ENCODE measurements at regions not wholly inside any gene's neighbourhood (a gene's known extent, or its start where the extent isn't known, plus 50 kb on each side); places are given as distances from the start of the nearest gene placed in this dataset.

DNA sequence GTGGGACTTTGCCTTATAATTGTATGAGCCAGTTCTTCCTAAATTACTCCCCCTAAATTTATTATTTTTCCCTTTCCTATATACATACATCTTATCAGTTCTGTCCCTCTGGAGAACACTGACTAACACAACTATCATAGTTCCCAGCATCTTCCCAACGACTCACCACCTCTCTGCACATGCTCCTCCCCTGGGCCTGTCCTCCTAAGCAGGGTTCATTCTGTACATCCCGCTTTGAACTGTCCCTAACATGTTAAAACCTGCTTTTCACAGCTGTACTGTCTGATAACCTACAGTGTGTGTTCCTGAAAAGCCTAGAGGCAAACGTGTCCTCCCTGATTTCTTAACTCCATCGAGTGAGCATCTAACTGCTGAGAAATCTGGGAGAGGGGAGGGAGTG, 141.7 kb downstream of the EFNB2 start:
- Histone ChIP-seq H3K4me2 (ENCODE audit: low read length) (no peak overlapping the region), H3K9me3 (ENCODE audit: control insufficient read depth, insufficient read depth, low read length) (no peaks in the 10 kb centered on the region), H3K27me3 (ENCODE audit: control insufficient read depth, low read length) (peaks cover 1% of the 10 kb centered on the region; the same call in 1 of the 2 replicates), H3K4me3 (ENCODE audit: low read length) (no peak overlapping the region), H3F3A (ENCODE audit: control insufficient read depth, insufficient read depth) (no peaks in the 10 kb centered on the region), H3K4me1 (ENCODE audit: control insufficient read depth, low read length) (no peaks in the 10 kb centered on the region), H3K9me2 (replicated peaks; ENCODE audit: control insufficient read depth, low read length) (no peaks in the 10 kb centered on the region), H3K27ac (ENCODE audit: low read depth, low read length) (no peak overlapping the region), H4K20me1 (ENCODE audit: control insufficient read depth, insufficient read depth, low read depth, low read length) (no peaks in the 10 kb centered on the region), H3K36me3 (ENCODE audit: control insufficient read depth, low read length) (no peaks in the 10 kb centered on the region), H3K79me2 (ENCODE audit: control insufficient read depth, low read length) (no peaks in the 10 kb centered on the region)
- no peak for TF ChIP-seq EZH2phosphoT487 (IDR thresholded peaks at IDR 0.05; ENCODE audit: borderline replicate concordance, low read length)
- TF ChIP-seq, protein P1, sequence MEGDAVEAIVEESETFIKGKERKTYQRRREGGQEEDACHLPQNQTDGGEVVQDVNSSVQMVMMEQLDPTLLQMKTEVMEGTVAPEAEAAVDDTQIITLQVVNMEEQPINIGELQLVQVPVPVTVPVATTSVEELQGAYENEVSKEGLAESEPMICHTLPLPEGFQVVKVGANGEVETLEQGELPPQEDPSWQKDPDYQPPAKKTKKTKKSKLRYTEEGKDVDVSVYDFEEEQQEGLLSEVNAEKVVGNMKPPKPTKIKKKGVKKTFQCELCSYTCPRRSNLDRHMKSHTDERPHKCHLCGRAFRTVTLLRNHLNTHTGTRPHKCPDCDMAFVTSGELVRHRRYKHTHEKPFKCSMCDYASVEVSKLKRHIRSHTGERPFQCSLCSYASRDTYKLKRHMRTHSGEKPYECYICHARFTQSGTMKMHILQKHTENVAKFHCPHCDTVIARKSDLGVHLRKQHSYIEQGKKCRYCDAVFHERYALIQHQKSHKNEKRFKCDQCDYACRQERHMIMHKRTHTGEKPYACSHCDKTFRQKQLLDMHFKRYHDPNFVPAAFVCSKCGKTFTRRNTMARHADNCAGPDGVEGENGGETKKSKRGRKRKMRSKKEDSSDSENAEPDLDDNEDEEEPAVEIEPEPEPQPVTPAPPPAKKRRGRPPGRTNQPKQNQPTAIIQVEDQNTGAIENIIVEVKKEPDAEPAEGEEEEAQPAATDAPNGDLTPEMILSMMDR (IDR thresholded peaks at IDR 0.05; ENCODE audit: low read depth, low read length, poor library complexity, severe bottlenecking): no peak

DNA sequence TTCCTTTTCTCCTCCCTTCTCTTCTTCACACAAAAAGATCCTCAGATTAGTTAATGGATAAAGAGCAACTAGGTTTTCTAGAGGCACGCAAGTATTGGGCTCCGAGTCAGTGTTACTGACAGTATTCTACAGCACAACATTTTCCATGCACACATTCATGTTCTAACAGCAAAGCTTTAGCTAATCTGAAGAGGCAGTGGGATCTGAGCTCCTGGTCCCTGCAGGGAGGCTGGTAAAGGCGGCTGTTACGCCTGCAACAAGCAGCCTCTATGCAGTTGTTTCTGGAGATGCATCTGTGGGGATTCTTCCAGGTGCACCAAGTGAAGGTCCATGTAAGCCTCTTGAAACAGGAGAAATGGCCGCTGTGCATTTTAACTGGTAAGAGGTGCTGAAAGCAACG, 143.8 kb downstream of the EFNB2 start:
- H3K36me3 ChIP-seq (ENCODE audit: control insufficient read depth, low read length): no peaks in the 10 kb centered on the region
- H3K4me1 ChIP-seq (ENCODE audit: control insufficient read depth, low read length): no peaks in the 10 kb centered on the region
- H3K9me2 ChIP-seq (replicated peaks; ENCODE audit: control insufficient read depth, low read length): no peaks in the 10 kb centered on the region
- H3K4me3 ChIP-seq (ENCODE audit: low read length): no peak overlapping the region
- H3K27me3 ChIP-seq (ENCODE audit: control insufficient read depth, low read length): peaks cover 4% of the 10 kb centered on the region; the same call in 1 of the 2 replicates
- H3F3A ChIP-seq (ENCODE audit: control insufficient read depth, insufficient read depth): no peaks in the 10 kb centered on the region
- H3K79me2 ChIP-seq (ENCODE audit: control insufficient read depth, low read length): no peaks in the 10 kb centered on the region
- H3K9me3 ChIP-seq (ENCODE audit: control insufficient read depth, insufficient read depth, low read length): no peaks in the 10 kb centered on the region
- H4K20me1 ChIP-seq (ENCODE audit: control insufficient read depth, insufficient read depth, low read depth, low read length): no peaks in the 10 kb centered on the region
- no peak overlapping the region for H3K27ac ChIP-seq (ENCODE audit: low read depth, low read length)
- H3K4me2 ChIP-seq (ENCODE audit: low read length): no peak overlapping the region
- TF ChIP-seq, protein P1 (IDR thresholded peaks at IDR 0.05; ENCODE audit: low read depth, low read length, poor library complexity, severe bottlenecking): no peak
- no peak for TF ChIP-seq EZH2phosphoT487 (IDR thresholded peaks at IDR 0.05; ENCODE audit: borderline replicate concordance, low read length)

DNA sequence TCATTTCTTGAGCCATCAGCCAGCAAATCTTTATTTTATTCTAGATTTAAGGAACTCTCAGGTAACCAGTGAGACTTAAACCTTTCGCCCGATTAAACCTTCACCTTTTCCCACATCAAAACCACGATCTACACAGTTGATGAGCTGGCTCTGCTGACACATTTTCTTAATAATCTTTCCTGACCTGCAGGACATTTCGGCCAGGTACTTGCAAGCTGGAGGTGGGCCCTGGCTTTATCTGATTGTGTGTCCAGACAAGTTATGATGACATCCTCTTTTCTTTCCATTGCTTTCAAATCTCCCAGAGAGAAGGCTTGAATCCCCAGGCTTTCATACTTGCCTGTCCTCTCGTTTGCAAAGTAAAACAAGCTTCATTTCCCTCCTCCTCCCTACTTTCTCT, 144.2 kb downstream of the EFNB2 start:
- Histone ChIP-seq H3K4me3 (ENCODE audit: low read length) (no peak overlapping the region), H3K36me3 (ENCODE audit: control insufficient read depth, low read length) (no peaks in the 10 kb centered on the region), H3K9me2 (replicated peaks; ENCODE audit: control insufficient read depth, low read length) (no peaks in the 10 kb centered on the region), H3K79me2 (ENCODE audit: control insufficient read depth, low read length) (no peaks in the 10 kb centered on the region), H3F3A (ENCODE audit: control insufficient read depth, insufficient read depth) (no peaks in the 10 kb centered on the region), H3K9me3 (ENCODE audit: control insufficient read depth, insufficient read depth, low read length) (no peaks in the 10 kb centered on the region), H3K4me1 (ENCODE audit: control insufficient read depth, low read length) (no peaks in the 10 kb centered on the region), H3K27ac (ENCODE audit: low read depth, low read length) (no peak overlapping the region), H3K27me3 (ENCODE audit: control insufficient read depth, low read length) (peaks cover 4% of the 10 kb centered on the region; the same call in 1 of the 2 replicates), H4K20me1 (ENCODE audit: control insufficient read depth, insufficient read depth, low read depth, low read length) (no peaks in the 10 kb centered on the region), H3K4me2 (ENCODE audit: low read length) (no peak overlapping the region)
- TF ChIP-seq, protein P1 (IDR thresholded peaks at IDR 0.05; ENCODE audit: low read depth, low read length, poor library complexity, severe bottlenecking): no peak
- TF ChIP-seq EZH2phosphoT487 (IDR thresholded peaks at IDR 0.05; ENCODE audit: borderline replicate concordance, low read length): no peak
